ENCODE measurements at regions not wholly inside any gene's neighbourhood (a gene's known extent, or its start where the extent isn't known, plus 50 kb on each side); places are given as distances from the start of the nearest gene placed in this dataset.

DNA sequence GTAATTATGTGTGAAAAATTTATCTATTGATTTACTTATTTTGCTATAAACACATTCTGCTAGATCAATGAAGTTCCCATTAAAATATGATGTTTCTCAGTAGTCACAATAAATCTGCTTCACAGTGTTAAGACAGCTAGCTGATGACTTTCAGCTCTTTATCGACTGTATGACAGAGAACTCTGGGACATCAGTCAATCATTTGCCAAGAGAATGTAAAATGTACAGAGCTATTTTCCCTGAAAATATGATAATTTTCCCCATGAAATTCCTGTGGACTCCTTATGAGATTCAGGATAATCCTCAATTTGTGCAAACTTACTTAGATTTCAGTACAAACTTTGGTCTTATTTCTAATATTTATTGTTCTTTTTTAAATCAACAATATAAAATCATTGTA lies 430.5 kb downstream of the SLITRK6 start:
- Histone ChIP-seq H3K27ac (ENCODE audit: low read depth, low read length) (no peak overlapping the region), H3K4me1 (ENCODE audit: insufficient read depth, low read length) (no peaks in the 10 kb centered on the region), H3K27me3 (ENCODE audit: insufficient read depth, low read length) (no peaks in the 10 kb centered on the region), H3K36me3 (ENCODE audit: insufficient read depth, low read length) (no peaks in the 10 kb centered on the region), H3K9me3 (ENCODE audit: control insufficient read depth in 1 of 2, low read length in 2 of 2) (no peaks in the 10 kb centered on the region), H3K4me3 (ENCODE audit: low read length in 2 of 2) (no peak overlapping the region)
- ChIA-PET CTCF (ENCODE audit: partially characterized antibody) (no interaction called here), POLR2A (ENCODE audit: partially characterized antibody) (no interaction called here)
- H3K4me3 Mint-ChIP-seq = no peak overlapping the region
- no peaks in the 10 kb centered on the region for H3K27me3 Mint-ChIP-seq
- no peaks in the 10 kb centered on the region for H3K4me1 Mint-ChIP-seq
- DNase-seq = no peak
- H3K9me3 Mint-ChIP-seq = peaks cover 0 to 9% (median under 1%) of the 10 kb centered on the region in 8 donors
- H3K27ac Mint-ChIP-seq = no peak overlapping the region
- intact Hi-C loops (cut with micrococcal nuclease) = no loop called here
- no peaks in the 10 kb centered on the region for H3K36me3 Mint-ChIP-seq

DNA sequence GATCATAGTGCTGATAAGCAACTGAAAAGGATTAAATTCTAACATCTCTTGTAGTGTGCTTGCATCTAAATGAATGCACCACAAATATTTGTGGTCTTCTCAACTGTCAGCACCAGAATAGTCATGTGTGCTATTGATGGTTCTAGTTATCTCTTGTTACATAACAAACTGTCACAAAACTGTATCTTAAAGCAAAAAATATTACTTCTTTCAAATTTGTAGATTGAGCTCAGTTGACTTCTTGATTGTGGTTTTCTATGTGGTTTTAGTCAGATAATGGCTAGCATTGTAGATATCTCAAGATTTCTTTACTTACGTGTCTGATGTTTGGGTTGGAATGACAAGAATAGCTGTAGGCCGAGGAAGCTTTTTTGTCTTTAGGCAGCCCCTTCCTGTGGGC lies 431.3 kb downstream of the SLITRK6 start:
- Histone ChIP-seq H3K27ac (ENCODE audit: low read depth, low read length) (no peak overlapping the region), H3K4me1 (ENCODE audit: insufficient read depth, low read length) (no peaks in the 10 kb centered on the region), H3K27me3 (ENCODE audit: insufficient read depth, low read length) (no peaks in the 10 kb centered on the region), H3K9me3 (ENCODE audit: control insufficient read depth in 1 of 2, low read length in 2 of 2) (no peaks in the 10 kb centered on the region), H3K36me3 (ENCODE audit: insufficient read depth, low read length) (no peaks in the 10 kb centered on the region), H3K4me3 (ENCODE audit: low read length in 2 of 2) (no peak overlapping the region)
- no peak overlapping the region for H3K27ac Mint-ChIP-seq
- DNase-seq = no peak
- no peak overlapping the region for H3K4me3 Mint-ChIP-seq
- no peaks in the 10 kb centered on the region for H3K36me3 Mint-ChIP-seq
- intact Hi-C loops (cut with micrococcal nuclease) = no loop called here
- H3K27me3 Mint-ChIP-seq = no peaks in the 10 kb centered on the region
- peaks cover 0 to 9% (median under 1%) of the 10 kb centered on the region in 8 donors for H3K9me3 Mint-ChIP-seq
- no peaks in the 10 kb centered on the region for H3K4me1 Mint-ChIP-seq
- CTCF ChIA-PET (ENCODE audit: partially characterized antibody) = no interaction called here
- POLR2A ChIA-PET (ENCODE audit: partially characterized antibody) = no interaction called here

DNA sequence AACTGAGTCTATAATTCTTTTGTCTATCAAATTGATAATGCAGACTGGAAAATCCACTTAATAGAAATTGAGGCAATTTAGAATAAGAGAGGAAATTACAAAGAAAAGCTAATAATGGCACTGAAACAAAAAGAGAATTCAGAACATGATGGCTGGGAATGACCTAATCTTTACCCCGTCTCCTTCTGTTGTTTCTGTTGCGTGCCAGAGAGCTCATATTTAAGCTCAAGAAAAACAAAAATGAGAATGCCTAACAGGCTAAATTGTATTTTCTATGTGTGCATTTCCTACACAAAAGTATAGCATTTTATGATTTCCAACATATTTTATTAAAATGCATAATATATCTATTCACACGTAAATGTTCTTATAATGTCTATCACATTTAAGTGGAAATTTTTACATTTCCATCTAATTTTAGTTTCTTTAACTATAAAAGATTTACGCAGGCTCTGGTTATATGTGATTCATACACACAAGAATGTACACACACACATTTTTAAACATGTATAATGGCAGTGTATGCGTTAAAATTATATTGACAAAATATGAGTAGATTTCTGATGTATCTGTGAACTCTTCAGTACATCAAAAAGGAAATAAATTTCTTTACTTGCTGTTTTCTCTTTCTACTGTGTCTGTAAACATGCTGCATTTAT lies 432.3 kb downstream of the SLITRK6 start:
- Histone ChIP-seq H3K9me3 (ENCODE audit: control insufficient read depth in 1 of 2, low read length in 2 of 2) (no peaks in the 10 kb centered on the region), H3K4me3 (ENCODE audit: low read length in 2 of 2) (no peak overlapping the region), H3K27me3 (ENCODE audit: insufficient read depth, low read length) (no peaks in the 10 kb centered on the region), H3K36me3 (ENCODE audit: insufficient read depth, low read length) (no peaks in the 10 kb centered on the region), H3K4me1 (ENCODE audit: insufficient read depth, low read length) (no peaks in the 10 kb centered on the region), H3K27ac (ENCODE audit: low read depth, low read length) (no peak overlapping the region)
- intact Hi-C loops (cut with micrococcal nuclease) = no loop called here
- Mint-ChIP-seq H3K4me1 (no peaks in the 10 kb centered on the region), H3K27ac (no peak overlapping the region), H3K27me3 (no peaks in the 10 kb centered on the region), H3K9me3 (peaks cover 0 to 9% (median 0%) of the 10 kb centered on the region in 8 donors), H3K36me3 (no peaks in the 10 kb centered on the region), H3K4me3 (no peak overlapping the region)
- CTCF ChIA-PET (ENCODE audit: partially characterized antibody) = no interaction called here
- no peak for DNase-seq
- POLR2A ChIA-PET (ENCODE audit: partially characterized antibody) = no interaction called here

DNA sequence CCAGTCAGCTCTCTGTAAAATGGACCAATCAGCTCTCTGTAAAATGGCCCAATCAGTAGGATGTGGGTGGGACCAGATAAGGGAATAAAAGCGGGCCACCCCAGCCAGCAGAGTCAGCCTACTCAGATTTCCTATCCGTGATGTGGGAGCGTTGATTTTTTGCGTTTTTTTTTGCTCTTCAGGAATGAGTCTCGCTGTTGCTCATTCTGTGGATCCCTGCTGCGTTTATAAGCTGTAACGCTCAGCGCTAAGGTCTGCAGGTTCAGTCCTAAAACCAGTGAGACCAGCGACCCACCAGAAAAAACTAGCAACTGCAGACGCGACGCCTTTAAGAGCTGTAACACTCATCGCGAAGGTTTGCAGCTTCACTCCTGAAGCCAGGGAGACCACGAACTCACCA lies 435.7 kb downstream of the SLITRK6 start:
- ChIA-PET POLR2A (ENCODE audit: partially characterized antibody) (no interaction called here), CTCF (ENCODE audit: partially characterized antibody) (no interaction called here)
- Histone ChIP-seq H3K27me3 (ENCODE audit: insufficient read depth, low read length) (no peaks in the 10 kb centered on the region), H3K27ac (ENCODE audit: low read depth, low read length) (no peak overlapping the region), H3K9me3 (ENCODE audit: control insufficient read depth in 1 of 2, low read length in 2 of 2) (no peaks in the 10 kb centered on the region), H3K4me3 (ENCODE audit: low read length in 2 of 2) (no peak overlapping the region), H3K4me1 (ENCODE audit: insufficient read depth, low read length) (no peaks in the 10 kb centered on the region), H3K36me3 (ENCODE audit: insufficient read depth, low read length) (no peaks in the 10 kb centered on the region)
- no peak overlapping the region for H3K4me3 Mint-ChIP-seq
- no peak overlapping the region for H3K27ac Mint-ChIP-seq
- peaks cover 0 to 9% (median 0%) of the 10 kb centered on the region in 8 donors for H3K9me3 Mint-ChIP-seq
- H3K36me3 Mint-ChIP-seq = no peaks in the 10 kb centered on the region
- intact Hi-C loops (cut with micrococcal nuclease) = no loop called here
- no peak for DNase-seq
- H3K4me1 Mint-ChIP-seq = no peaks in the 10 kb centered on the region
- no peaks in the 10 kb centered on the region for H3K27me3 Mint-ChIP-seq

DNA sequence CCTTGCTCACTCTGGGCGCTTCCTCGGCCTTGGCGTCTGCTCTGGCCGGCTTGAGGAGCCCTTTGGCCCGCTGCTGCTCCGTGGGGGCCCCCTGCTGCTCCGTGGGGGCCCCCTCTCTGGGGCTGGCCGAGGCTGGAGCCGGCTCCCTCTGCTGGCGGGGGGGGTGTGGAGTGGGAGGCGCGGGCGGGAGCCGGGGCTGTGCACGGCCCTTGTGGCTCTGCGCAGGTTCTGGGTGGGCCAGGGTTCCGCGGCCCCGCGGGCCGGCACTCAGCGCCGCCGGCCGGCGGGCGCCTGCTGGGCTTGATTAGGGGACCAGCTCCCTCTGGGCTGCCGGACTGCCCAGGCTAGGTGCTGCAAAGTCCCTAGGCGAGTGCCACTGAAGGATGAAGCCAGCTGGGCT lies 436.2 kb downstream of the SLITRK6 start:
- POLR2A ChIA-PET (ENCODE audit: partially characterized antibody) = no interaction called here
- no peaks in the 10 kb centered on the region for H3K27me3 ChIP-seq (ENCODE audit: insufficient read depth, low read length)

DNA sequence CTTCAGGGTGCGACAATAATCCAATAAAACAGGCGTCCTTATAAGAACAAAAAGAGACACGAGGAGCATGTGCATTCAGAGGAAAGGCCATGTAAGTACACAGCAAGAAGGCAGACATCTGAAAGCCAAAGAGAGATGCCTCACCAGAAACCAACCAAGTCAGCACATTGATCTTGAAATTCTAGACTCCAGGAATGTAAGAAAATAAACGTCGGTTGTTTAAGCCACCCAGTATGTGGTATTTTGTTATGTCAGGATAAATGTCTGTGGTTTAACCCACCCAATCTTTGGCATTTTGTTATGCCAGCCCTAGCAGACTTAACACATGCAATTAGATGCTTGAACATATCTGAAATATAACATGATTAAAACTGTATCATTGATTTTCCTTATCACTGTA lies 452.0 kb downstream of the SLITRK6 start:
- CTCF ChIA-PET (ENCODE audit: partially characterized antibody) = no interaction called here
- no peak overlapping the region for H3K27ac ChIP-seq (ENCODE audit: low read depth, low read length)
- Mint-ChIP-seq H3K36me3 (no peaks in the 10 kb centered on the region), H3K4me3 (no peak overlapping the region), H3K27ac (no peak overlapping the region), H3K27me3 (no peaks in the 10 kb centered on the region), H3K9me3 (peaks cover 0 to 6% (median 3%) of the 10 kb centered on the region in 8 donors), H3K4me1 (no peaks in the 10 kb centered on the region)
- POLR2A ChIA-PET (ENCODE audit: partially characterized antibody) = no interaction called here
- no peaks in the 10 kb centered on the region for H3K4me1 ChIP-seq (ENCODE audit: insufficient read depth, low read length)
- no peaks in the 10 kb centered on the region for H3K27me3 ChIP-seq (ENCODE audit: insufficient read depth, low read length)
- no peak for DNase-seq
- no peak overlapping the region for H3K4me3 ChIP-seq (ENCODE audit: low read length in 2 of 2)
- no peaks in the 10 kb centered on the region for H3K36me3 ChIP-seq (ENCODE audit: insufficient read depth, low read length)
- intact Hi-C loops (cut with micrococcal nuclease) = no loop called here
- H3K9me3 ChIP-seq (ENCODE audit: control insufficient read depth in 1 of 2, low read length in 2 of 2) = no peaks in the 10 kb centered on the region

More for the DNA sequence above, 436.2 kb downstream of the SLITRK6 start:
- Histone ChIP-seq H3K4me3 (ENCODE audit: low read length in 2 of 2) (no peak overlapping the region), H3K4me1 (ENCODE audit: insufficient read depth, low read length) (no peaks in the 10 kb centered on the region), H3K36me3 (ENCODE audit: insufficient read depth, low read length) (no peaks in the 10 kb centered on the region), H3K27ac (ENCODE audit: low read depth, low read length) (no peak overlapping the region), H3K9me3 (ENCODE audit: control insufficient read depth in 1 of 2, low read length in 2 of 2) (no peaks in the 10 kb centered on the region)
- no peak overlapping the region for H3K4me3 Mint-ChIP-seq
- H3K27me3 Mint-ChIP-seq = no peaks in the 10 kb centered on the region
- CTCF ChIA-PET (ENCODE audit: partially characterized antibody) = no interaction called here
- intact Hi-C loops (cut with micrococcal nuclease) = no loop called here
- no peaks in the 10 kb centered on the region for H3K36me3 Mint-ChIP-seq
- no peak overlapping the region for H3K27ac Mint-ChIP-seq
- no peaks in the 10 kb centered on the region for H3K4me1 Mint-ChIP-seq
- H3K9me3 Mint-ChIP-seq = peaks cover 0 to 9% (median 1%) of the 10 kb centered on the region in 8 donors
- no peak for DNase-seq

DNA sequence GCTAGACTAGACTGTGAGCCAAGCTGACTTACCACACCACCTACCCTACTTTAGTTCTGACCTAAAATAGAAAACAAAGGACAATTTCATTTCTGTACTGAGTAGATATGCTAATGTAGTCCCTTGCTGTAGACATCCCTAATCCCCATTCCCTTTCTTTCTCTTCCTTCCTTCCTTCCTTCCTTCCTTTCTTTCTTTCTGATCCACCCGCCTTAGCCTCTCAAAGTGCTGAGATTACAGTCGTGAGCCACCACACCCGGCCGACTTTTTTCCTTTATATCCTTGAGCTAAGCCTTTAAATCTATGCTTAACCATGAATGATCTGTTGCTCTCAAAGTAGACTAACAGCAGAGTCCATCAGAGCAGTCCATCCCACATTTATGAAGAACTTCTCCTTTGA lies 465.0 kb downstream of the SLITRK6 start:
- H3K27me3 Mint-ChIP-seq = no peaks in the 10 kb centered on the region
- no peaks in the 10 kb centered on the region for H3K36me3 ChIP-seq (ENCODE audit: insufficient read depth, low read length)
- no peaks in the 10 kb centered on the region for H3K9me3 ChIP-seq (ENCODE audit: control insufficient read depth in 1 of 2, low read length in 2 of 2)
- no peak overlapping the region for H3K27ac ChIP-seq (ENCODE audit: low read depth, low read length)
- H3K27me3 ChIP-seq (ENCODE audit: insufficient read depth, low read length) = no peaks in the 10 kb centered on the region
- no peaks in the 10 kb centered on the region for H3K4me1 ChIP-seq (ENCODE audit: insufficient read depth, low read length)
- intact Hi-C loops (cut with micrococcal nuclease) = no loop called here
- no peaks in the 10 kb centered on the region for H3K36me3 Mint-ChIP-seq
- ChIA-PET POLR2A (ENCODE audit: partially characterized antibody) (no interaction called here), CTCF (ENCODE audit: partially characterized antibody) (no interaction called here)
- no peak overlapping the region for H3K4me3 ChIP-seq (ENCODE audit: low read length in 2 of 2)
- no peak for DNase-seq
- peaks cover 0 to 5% (median 2%) of the 10 kb centered on the region in 8 donors for H3K9me3 Mint-ChIP-seq
- no peaks in the 10 kb centered on the region for H3K4me1 Mint-ChIP-seq
- no peak overlapping the region for H3K27ac Mint-ChIP-seq
- H3K4me3 Mint-ChIP-seq = no peak overlapping the region

DNA sequence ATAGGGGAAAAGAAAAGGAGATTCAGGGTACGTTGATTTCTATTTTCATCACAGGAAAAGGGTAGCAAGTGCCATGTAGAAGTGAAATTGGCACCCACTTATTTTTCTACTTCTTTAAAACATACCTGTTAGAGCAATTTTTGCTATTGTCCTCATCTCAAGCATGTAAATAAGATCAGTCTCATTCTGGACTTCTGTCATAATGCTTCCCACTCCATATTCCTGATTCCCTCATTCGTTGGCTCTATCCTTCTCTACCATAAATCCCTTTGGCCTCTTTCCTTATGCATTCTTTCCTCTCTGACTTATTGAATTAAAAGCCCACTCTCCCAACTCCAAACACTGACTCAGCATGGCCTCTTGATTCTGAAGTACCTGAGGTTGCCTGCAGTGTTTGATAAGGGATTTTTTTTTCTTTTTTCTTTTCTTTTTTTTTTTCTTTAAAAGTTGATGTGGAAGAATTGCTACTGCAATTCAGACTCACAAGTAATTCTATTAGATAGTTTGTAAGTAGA lies 465.7 kb downstream of the SLITRK6 start:
- H3K27me3 ChIP-seq (ENCODE audit: insufficient read depth, low read length) = no peaks in the 10 kb centered on the region
- no peaks in the 10 kb centered on the region for H3K36me3 Mint-ChIP-seq
- POLR2A ChIA-PET (ENCODE audit: partially characterized antibody) = no interaction called here

More for the DNA sequence above, 465.7 kb downstream of the SLITRK6 start:
- H3K4me1 ChIP-seq (ENCODE audit: insufficient read depth, low read length) = no peaks in the 10 kb centered on the region
- Mint-ChIP-seq H3K4me1 (no peaks in the 10 kb centered on the region), H3K27me3 (no peaks in the 10 kb centered on the region), H3K4me3 (no peak overlapping the region), H3K9me3 (peaks cover 0 to 5% (median 2%) of the 10 kb centered on the region in 8 donors), H3K27ac (no peak overlapping the region)
- intact Hi-C loops (cut with micrococcal nuclease) = no loop called here
- no peak for DNase-seq
- H3K27ac ChIP-seq (ENCODE audit: low read depth, low read length) = no peak overlapping the region
- CTCF ChIA-PET (ENCODE audit: partially characterized antibody) = no interaction called here
- no peak overlapping the region for H3K4me3 ChIP-seq (ENCODE audit: low read length in 2 of 2)
- no peaks in the 10 kb centered on the region for H3K9me3 ChIP-seq (ENCODE audit: control insufficient read depth in 1 of 2, low read length in 2 of 2)
- H3K36me3 ChIP-seq (ENCODE audit: insufficient read depth, low read length) = no peaks in the 10 kb centered on the region
